H1 (cell line): ENCODE measurements at regions not wholly inside any gene's neighbourhood (a gene's known extent, or its start where the extent isn't known, plus 50 kb on each side); places are given as distances from the start of the nearest gene placed in this dataset.
A peak's percentile ranks its signal among the peaks of the same experiment; 100 is the strongest.

ENCODE experiments used
- CTCF ChIA-PET: fragments of 300-600 bp; sonication (Branson Sonifier 250); formaldehyde crosslinking; loops from one replicate; lab custom pipeline; 2021; ENCODE audit not compliant: partially characterized antibody; lab: Charles Lee
- POLR2A ChIA-PET: fragments of 300-600 bp; sonication (Branson Sonifier 250); formaldehyde crosslinking; loops from one replicate; lab custom pipeline; 2021; ENCODE audit warnings: inconsistent platforms; ENCODE audit not compliant: partially characterized antibody; lab: Charles Lee
- DNase-seq, 2 experiments: peaks; one replicate each; pipeline versions ENCODE4 v3.0.0 to v3.0.0-alpha.2; 2010 to 2022; ENCODE audit warnings: low spot score in 2 of 2, low read depth in 1 of 2, mixed read lengths in 1 of 2
- FAIRE-seq: peaks from 2 replicates; lab custom pipeline; 2011; peaks lifted over from hg19 to GRCh38; lab: Jason Lieb, UNC
- H2AFZ ChIP-seq: 2 replicates; pipeline ENCODE4 v1.8.1; 2012; ENCODE audit warnings: low read length, inconsistent platforms
- H2AK5ac ChIP-seq: 2 replicates; pipeline ENCODE4 v1.6.1; 2013; ENCODE audit warnings: low read depth, low read length
- H2BK120ac ChIP-seq: replicated peaks from 2 replicates; pipeline ENCODE3; 2013; ENCODE audit warnings: low read depth, low read length, inconsistent platforms
- H2BK12ac ChIP-seq: 2 replicates; pipeline ENCODE4 v1.6.1; 2013; ENCODE audit warnings: low read depth, low read length
- H2BK15ac ChIP-seq: 2 replicates; pipeline ENCODE4 v1.6.1; 2013; ENCODE audit warnings: low read length
- H2BK20ac ChIP-seq: 2 replicates; pipeline ENCODE4 v1.6.1; 2013; ENCODE audit warnings: low read length
- H2BK5ac ChIP-seq: 2 replicates; pipeline ENCODE4 v1.6.1; 2013; ENCODE audit warnings: low read depth, low read length
- H3K14ac ChIP-seq: 2 replicates; pipeline ENCODE4 v1.6.1; 2013; ENCODE audit warnings: inconsistent platforms; ENCODE audit not compliant: insufficient read length
- H3K18ac ChIP-seq: 2 replicates; pipeline ENCODE4 v1.6.1; 2013; ENCODE audit warnings: low read length; ENCODE audit errors: extremely low read depth
- H3K23ac ChIP-seq: 2 replicates; pipeline ENCODE4 v1.6.1; 2013; ENCODE audit warnings: inconsistent platforms; ENCODE audit not compliant: insufficient read length
- H3K23me2 ChIP-seq: 2 replicates; pipeline ENCODE4 v1.6.1; 2013; ENCODE audit warnings: low read depth, low read length
- H3K27ac ChIP-seq: 2 replicates; pipeline ENCODE4 v1.6.1; 2011; ENCODE audit warnings: low read depth, low read length, inconsistent platforms
- H3K27me3 ChIP-seq, 4 experiments: replicated peaks in 1 of 4; 1 replicate in 1 of 4; 2 replicates in 3 of 4; pipeline versions ENCODE4 v1.6.1 to v1.8.1; 2011 to 2013; ENCODE audit warnings: low read length in 3 of 4, mild to moderate bottlenecking in 3 of 4, inconsistent platforms in 2 of 4, mixed read lengths in 2 of 4, moderate library complexity in 1 of 4; ENCODE audit not compliant: control insufficient read depth in 3 of 4, insufficient read depth in 3 of 4; ENCODE audit errors: extremely low read depth in 1 of 4
- H3K36me3 ChIP-seq, 4 experiments: 2 replicates each; pipeline versions ENCODE4 v1.6.1 to v1.8.1; 2011 to 2013; ENCODE audit warnings: mild to moderate bottlenecking in 4 of 4, low read length in 3 of 4, moderate library complexity in 2 of 4, control low read depth in 1 of 4, inconsistent platforms in 1 of 4; ENCODE audit not compliant: insufficient read depth in 4 of 4, control insufficient read depth in 2 of 4
- H3K4ac ChIP-seq: replicated peaks from 2 replicates; pipeline ENCODE3; 2013; ENCODE audit warnings: low read length, low read depth, mixed read lengths, inconsistent platforms; ENCODE audit not compliant: insufficient read length
- H3K4me1 ChIP-seq, 4 experiments: replicated peaks in 1 of 4; 1 replicate in 1 of 4; 2 replicates in 3 of 4; pipeline versions ENCODE4 v1.6.1 to v1.8.1; 2011 to 2013; ENCODE audit warnings: low read length in 3 of 4, inconsistent platforms in 2 of 4, mixed read lengths in 1 of 4; ENCODE audit not compliant: insufficient read depth in 4 of 4, control insufficient read depth in 3 of 4
- H3K4me2 ChIP-seq, 2 experiments: 2 replicates each; pipeline versions ENCODE4 v1.6.1 to v1.8.1; 2011 to 2013; ENCODE audit warnings: low read depth in 2 of 2, low read length in 2 of 2, control low read depth in 1 of 2, inconsistent platforms in 1 of 2, mild to moderate bottlenecking in 1 of 2; ENCODE audit not compliant: insufficient read depth in 1 of 2
- H3K4me3 ChIP-seq, 4 experiments: fragments of 200-600, 300-600 bp in 1 of 4; sonication (generic), shearing (Covaris generic), sonication (Bioruptor Twin) in 1 of 4; 2 replicates each; pipeline versions ENCODE4 v1.5.1 to v1.8.1; 2011 to 2016; ENCODE audit warnings: low read length in 4 of 4, low read depth in 3 of 4, control low read depth in 2 of 4, inconsistent platforms in 2 of 4, mild to moderate bottlenecking in 2 of 4, mixed read lengths in 1 of 4, moderate library complexity in 1 of 4; ENCODE audit not compliant: insufficient read depth in 2 of 4; ENCODE audit errors: extremely low read depth in 1 of 4
- H3K56ac ChIP-seq: replicated peaks from 2 replicates; pipeline ENCODE3; 2013; ENCODE audit warnings: low read depth, mild to moderate bottlenecking, mixed read lengths, low read length, inconsistent platforms; ENCODE audit not compliant: insufficient read length
- H3K79me1 ChIP-seq: 2 replicates; pipeline ENCODE4 v1.6.1; 2013; ENCODE audit warnings: low read depth, low read length, control low read depth
- H3K79me2 ChIP-seq, 2 experiments: 2 replicates each; pipeline versions ENCODE4 v1.6.1 to v1.8.1; 2012 to 2013; ENCODE audit warnings: low read length in 2 of 2, mild to moderate bottlenecking in 2 of 2, inconsistent platforms in 1 of 2; ENCODE audit not compliant: insufficient read depth in 2 of 2, control insufficient read depth in 1 of 2
- H3K9ac ChIP-seq, 4 experiments: replicated peaks in 1 of 4; 1 replicate in 1 of 4; 2 replicates in 3 of 4; pipeline versions ENCODE4 v1.6.1 to v1.8.1; 2011 to 2013; ENCODE audit warnings: low read depth in 3 of 4, low read length in 3 of 4, control low read depth in 2 of 4, mild to moderate bottlenecking in 2 of 4, moderate library complexity in 2 of 4, inconsistent platforms in 1 of 4; ENCODE audit errors: extremely low read depth in 1 of 4
- H3K9me3 ChIP-seq, 2 experiments: 2 replicates each; pipeline versions ENCODE4 v1.6.1 to v1.8.1; 2012 to 2013; ENCODE audit warnings: mild to moderate bottlenecking in 2 of 2, moderate library complexity in 2 of 2, control low read depth in 1 of 2, inconsistent platforms in 1 of 2, low read depth in 1 of 2, low read length in 1 of 2, mixed read lengths in 1 of 2; ENCODE audit not compliant: insufficient read depth in 2 of 2
- H4K20me1 ChIP-seq, 2 experiments: replicated peaks in 1 of 2; 2 replicates each; pipeline versions ENCODE3 to v1.8.1; 2011 to 2013; ENCODE audit warnings: inconsistent platforms in 2 of 2, low read length in 2 of 2, mild to moderate bottlenecking in 1 of 2; ENCODE audit not compliant: insufficient read depth in 2 of 2, control insufficient read depth in 1 of 2
- H4K5ac ChIP-seq: 2 replicates; pipeline ENCODE4 v1.6.1; 2013; ENCODE audit warnings: low read length, low read depth, mixed read lengths, inconsistent platforms; ENCODE audit not compliant: insufficient read length
- H4K8ac ChIP-seq: 2 replicates; pipeline ENCODE4 v1.8.0; 2013; ENCODE audit warnings: mild to moderate bottlenecking, moderate library complexity, low read length, inconsistent platforms; ENCODE audit not compliant: insufficient read depth; ENCODE audit errors: extremely low read depth
- H4K91ac ChIP-seq: replicated peaks from 2 replicates; pipeline ENCODE3; 2013; ENCODE audit warnings: low read length, mixed read lengths, inconsistent platforms; ENCODE audit not compliant: insufficient read length
- ATF3 ChIP-seq: IDR thresholded peaks from 2 replicates; pipeline ENCODE4 v1.6.1; 2011; ENCODE audit warnings: low read depth, mild to moderate bottlenecking, low read length; ENCODE audit not compliant: insufficient read depth
- CBX5 ChIP-seq: fragments of 300-800, 300-1000 bp; sonication (generic); IDR thresholded peaks from 2 replicates; pipeline ENCODE4 v1.7.1; 2016; ENCODE audit warnings: antibody characterized with exemption, low read length, low read depth
- CHD1 ChIP-seq: IDR thresholded peaks from 2 replicates; pipeline ENCODE4 v1.6.1; 2012; ENCODE audit warnings: low read depth, low read length, improper control_type of control experiment
- CTBP2 ChIP-seq: IDR thresholded peaks from 2 replicates; pipeline ENCODE4 v1.7.0; 2011; ENCODE audit warnings: borderline replicate concordance, mild to moderate bottlenecking, moderate library complexity, mixed read lengths, low read length; ENCODE audit not compliant: insufficient read depth, insufficient read length
- EGR1 ChIP-seq: IDR thresholded peaks from 2 replicates; pipeline ENCODE4 v1.6.1; 2011; ENCODE audit warnings: low read depth, low read length, borderline replicate concordance
- GTF2F1 ChIP-seq: IDR thresholded peaks from 2 replicates; pipeline ENCODE4 v1.6.1; 2012; ENCODE audit warnings: low read depth, low read length, improper control_type of control experiment, borderline replicate concordance
- JUN ChIP-seq: IDR thresholded peaks from 2 replicates; pipeline ENCODE4 v1.6.1; 2011; ENCODE audit warnings: low read depth, mild to moderate bottlenecking, improper control_type of control experiment, low read length
- JUND ChIP-seq: IDR thresholded peaks from 2 replicates; pipeline ENCODE4 v1.6.1; 2011; ENCODE audit warnings: mild to moderate bottlenecking, improper control_type of control experiment, low read length
- KDM4A ChIP-seq: IDR thresholded peaks from one replicate; pipeline ENCODE4 v1.7.1; 2012; ENCODE audit warnings: low read depth, mild to moderate bottlenecking, moderate library complexity, low read length, inconsistent platforms; ENCODE audit not compliant: severe bottlenecking
- POLR2AphosphoS5 ChIP-seq: IDR thresholded peaks from 2 replicates; pipeline ENCODE4 v1.6.1; 2011; ENCODE audit warnings: low read depth, low read length
- RFX5 ChIP-seq: IDR thresholded peaks from 2 replicates; pipeline ENCODE4 v1.6.1; 2011; ENCODE audit warnings: low read depth, low read length, improper control_type of control experiment, borderline replicate concordance
- SIX5 ChIP-seq: IDR thresholded peaks from 2 replicates; pipeline ENCODE4 v1.6.1; 2011; ENCODE audit warnings: mild to moderate bottlenecking, low read depth, low read length
- SRF ChIP-seq: IDR thresholded peaks from 2 replicates; pipeline ENCODE4 v1.6.1; 2011; ENCODE audit warnings: mild to moderate bottlenecking, low read depth, low read length, moderate library complexity
- TAF7 ChIP-seq: optimal IDR thresholded peaks from 2 replicates; pipeline ENCODE3; 2011; ENCODE audit warnings: low read depth, mild to moderate bottlenecking, inconsistent platforms, low read length, moderate library complexity, borderline replicate concordance
- TEAD4 ChIP-seq: IDR thresholded peaks from 2 replicates; pipeline ENCODE4 v1.6.1; 2012; ENCODE audit warnings: low read depth, low read length, inconsistent platforms, mixed read lengths
- WGBS, 2 experiments: shearing (Covaris generic) in 1 of 2; methylation state at CpG; one replicate each; pipeline versions ENCODE4 v1.1.6 to v1.1.7; 2013 to 2015; ENCODE audit warnings: low lambda C conversion rate in 2 of 2, mixed read lengths in 2 of 2, inconsistent platforms in 1 of 2, low coverage in 1 of 2, missing lambda C conversion rate in 1 of 2; ENCODE audit not compliant: insufficient replicate concordance in 2 of 2, insufficient coverage in 1 of 2, insufficient read length in 1 of 2; ENCODE audit errors: extremely low coverage in 1 of 2, missing lambda C conversion rate in 1 of 2; 5-methylcytosine and 5-hydroxymethylcytosine counted together

GRCh38 chr7:155221547-155221946 lies 76.1 kb upstream of the INSIG1 start:
- Histone ChIP-seq H3K14ac (no peak overlapping the region), H3K79me1 (no peaks in the 10 kb centered on the region), H2BK12ac (no peak overlapping the region), H4K8ac (no peak overlapping the region), H3K4me3 (no peak overlapping the region), H2BK120ac (no peak overlapping the region), H3K36me3 (no peaks in the 10 kb centered on the region), H4K5ac (no peak overlapping the region), H2AK5ac (0 out of 2 replicates have a peak overlapping the region, but pooled peaks have one; percentile 39), H3K4ac (no peak overlapping the region), H3K27ac (no peak overlapping the region), H3K27me3 (peaks cover 0 to 3% (median 0%) of the 10 kb centered on the region in 4 experiments; a peak in 2 of 7 replicates), H3K23me2 (no peaks in the 10 kb centered on the region), H2BK15ac (0 out of 2 replicates have a peak overlapping the region, but pooled peaks have one; percentile 29), H3K4me1 (peaks cover 0 to 15% (median 6%) of the 10 kb centered on the region in 4 experiments; a peak in 6 of 7 replicates), H3K79me2 (no peaks in the 10 kb centered on the region), H2BK20ac (no peak overlapping the region), H3K9me3 (no peaks in the 10 kb centered on the region), H3K23ac (no peak overlapping the region), H3K9ac (no peak overlapping the region), H4K20me1 (no peaks in the 10 kb centered on the region), H3K18ac (no peak overlapping the region), H2AFZ (no peak overlapping the region), H3K4me2 (no peak overlapping the region), H3K56ac (no peak overlapping the region), H2BK5ac (no peak overlapping the region), H4K91ac (no peak overlapping the region)
- DNase-seq (no peak), FAIRE-seq (no peak)
- ChIA-PET POLR2A (no interaction called here), CTCF (interaction anchor here (0.7 to 1.9 kb wide), 2 partner anchors 119 to 295 kb away, joined by 3 to 6 read pairs; no protein-coding TSS in a partner anchor)
- WGBS, 2 experiments = 96 to 100% methylated on average over 1 to 3 of the region's 4 CpGs
- TF ChIP-seq TEAD4 (no peak), TAF7 (no peak), RFX5 (no peak), KDM4A (no peak), GTF2F1 (no peak), CHD1 (no peak), EGR1 (no peak), ATF3 (no peak), SRF (no peak), CBX5 (no peak), JUN (no peak), SIX5 (no peak), POLR2AphosphoS5 (no peak), CTBP2 (no peak), JUND (no peak)
